Endothelial cell of umbilical vein (primary cell): ENCODE measurements at regions not wholly inside any gene's neighbourhood (a gene's known extent, or its start where the extent isn't known, plus 50 kb on each side); places are given as distances from the start of the nearest gene placed in this dataset.

Source experiments
- BruUV-seq: library from RNA; stranded (reverse); fragments of 400-500 nt; replicated peaks from 2 replicates; lab custom pipeline; 2021; lab: Mats Ljungman, UMichigan
- CTCF ChIA-PET: fragments of 300-600, 350-600 bp; sonication (Branson Sonifier 250); formaldehyde crosslinking; loops from one replicate; lab custom pipeline; 2021; ENCODE audit warnings: antibody characterized with exemption, inconsistent platforms; lab: Charles Lee
- POLR2A ChIA-PET: fragments of 300-600, 350-600 bp; sonication (Branson Sonifier 250); formaldehyde crosslinking; loops from one replicate; lab custom pipeline; 2021; ENCODE audit warnings: antibody characterized with exemption, inconsistent platforms; lab: Charles Lee
- DNase-seq: peaks from one replicate; pipeline ENCODE4 v3.0.0-alpha.2; 2011; ENCODE audit warnings: low read depth, low spot score
- FAIRE-seq: peaks from 2 replicates; lab custom pipeline; 2011; peaks lifted over from hg19 to GRCh38; lab: Jason Lieb, UNC
- H2AFZ ChIP-seq: 2 replicates; pipeline ENCODE4 v1.6.0; 2012; ENCODE audit warnings: low read depth, low read length, control low read depth, inconsistent platforms
- H3K27ac ChIP-seq: 2 replicates; pipeline ENCODE4 v1.5.1; 2011; ENCODE audit warnings: low read depth, mild to moderate bottlenecking, control low read depth, low read length, moderate library complexity; ENCODE audit not compliant: insufficient read depth
- H3K27me3 ChIP-seq, 2 experiments: 2 replicates each; pipeline versions ENCODE4 v1.6.0 to v1.6.1; 2011; ENCODE audit warnings: low read length in 2 of 2, mixed read lengths in 1 of 2; ENCODE audit not compliant: control insufficient read depth in 2 of 2, insufficient read depth in 2 of 2
- H3K36me3 ChIP-seq, 2 experiments: 2 replicates in 1 of 2; 3 replicates in 1 of 2; pipeline ENCODE4 v1.5.1; 2011; ENCODE audit warnings: low read length in 2 of 2, mild to moderate bottlenecking in 1 of 2, moderate library complexity in 1 of 2; ENCODE audit not compliant: control insufficient read depth in 2 of 2, insufficient read depth in 2 of 2; ENCODE audit errors: extremely low read depth in 1 of 2
- H3K4me1 ChIP-seq: 3 replicates; pipeline ENCODE4 v1.5.1; 2011; ENCODE audit warnings: mild to moderate bottlenecking, low read length; ENCODE audit not compliant: control insufficient read depth, insufficient read depth; ENCODE audit errors: extremely low read depth
- H3K4me2 ChIP-seq: 2 replicates; pipeline ENCODE4 v1.6.1; 2011; ENCODE audit warnings: low read length, control low read depth, mixed read lengths; ENCODE audit not compliant: insufficient read depth
- H3K4me3 ChIP-seq, 3 experiments: fragments of 200-600 bp in 1 of 3; sonication (generic), shearing (Covaris generic) in 1 of 3; replicated peaks in 1 of 3; 2 replicates each; pipeline ENCODE4 v1.5.1; 2011 to 2016; ENCODE audit warnings: control low read depth in 3 of 3, low read length in 3 of 3, mild to moderate bottlenecking in 2 of 3, inconsistent platforms in 1 of 3, low read depth in 1 of 3, moderate library complexity in 1 of 3; ENCODE audit not compliant: insufficient read depth in 1 of 3
- H3K79me2 ChIP-seq: 2 replicates; pipeline ENCODE4 v1.6.0; 2012; ENCODE audit warnings: low read length, inconsistent platforms; ENCODE audit not compliant: control insufficient read depth, insufficient read depth
- H3K9ac ChIP-seq: replicated peaks from 2 replicates; pipeline ENCODE3; 2011; ENCODE audit warnings: low read length, control low read depth; ENCODE audit not compliant: insufficient read depth; ENCODE audit errors: extremely low read depth
- H3K9me1 ChIP-seq: replicated peaks from 3 replicates; pipeline ENCODE4 v1.6.0; 2011; ENCODE audit warnings: mild to moderate bottlenecking, low read length; ENCODE audit not compliant: control insufficient read depth, insufficient read depth; ENCODE audit errors: extremely low read depth
- H3K9me3 ChIP-seq: replicated peaks from 2 replicates; pipeline ENCODE4 v1.5.1; 2012; ENCODE audit warnings: low read length, inconsistent platforms; ENCODE audit not compliant: control insufficient read depth, insufficient read depth
- H4K20me1 ChIP-seq: replicated peaks from 2 replicates; pipeline ENCODE3; 2011; ENCODE audit warnings: mild to moderate bottlenecking, low read length; ENCODE audit not compliant: control insufficient read depth, insufficient read depth; ENCODE audit errors: extremely low read depth
- CTCF ChIP-seq, 2 donors: IDR thresholded peaks; 1 replicate in 1 of 2; 2 replicates in 1 of 2; pipeline ENCODE4 v1.5.1; 2011; ENCODE audit warnings: low read length in 2 of 2, mild to moderate bottlenecking in 2 of 2, moderate library complexity in 2 of 2, control low read depth in 1 of 2, inconsistent platforms in 1 of 2, low read depth in 1 of 2; ENCODE audit not compliant: insufficient read depth in 1 of 2; ENCODE audit errors: extremely low read depth in 1 of 2
- FOS ChIP-seq: IDR thresholded peaks from 2 replicates; pipeline ENCODE4 v1.6.1; 2011; ENCODE audit warnings: mild to moderate bottlenecking, low read length, moderate library complexity, borderline replicate concordance; ENCODE audit not compliant: insufficient read depth
- GATA2 ChIP-seq: IDR thresholded peaks from 2 replicates; pipeline ENCODE4 v1.7.0; 2011; ENCODE audit warnings: low read depth, mild to moderate bottlenecking, moderate library complexity, mixed read lengths, low read length; ENCODE audit not compliant: insufficient read length, insufficient read depth
- JUN ChIP-seq: IDR thresholded peaks from 2 replicates; pipeline ENCODE4 v1.6.1; 2011; ENCODE audit warnings: borderline replicate concordance, low read depth; ENCODE audit not compliant: insufficient read length, insufficient read depth
- MYC ChIP-seq: IDR thresholded peaks from one replicate; pipeline ENCODE4 v1.6.1; 2011; ENCODE audit warnings: mild to moderate bottlenecking, low read depth, low read length
- dilution Hi-C: fragments of 300-500 bp; cut with MboI; formaldehyde crosslinking; loops from one replicate; pipeline ENCODE4 v1.15.0; 2019; ENCODE audit warnings: low sequenced_read_pairs; ENCODE audit not compliant: extremely low pct_ligation_motif_present
- intact Hi-C: fragments of 100-400 bp; cut with micrococcal nuclease; formaldehyde crosslinking; loops from one replicate; pipeline ENCODE4 v1.10.0; 2022
- TF ChIP-seq, protein P1 (sequence below): IDR thresholded peaks from 2 replicates; pipeline ENCODE4 v1.6.1; 2011; ENCODE audit not compliant: insufficient read depth, insufficient read length

DNA sequence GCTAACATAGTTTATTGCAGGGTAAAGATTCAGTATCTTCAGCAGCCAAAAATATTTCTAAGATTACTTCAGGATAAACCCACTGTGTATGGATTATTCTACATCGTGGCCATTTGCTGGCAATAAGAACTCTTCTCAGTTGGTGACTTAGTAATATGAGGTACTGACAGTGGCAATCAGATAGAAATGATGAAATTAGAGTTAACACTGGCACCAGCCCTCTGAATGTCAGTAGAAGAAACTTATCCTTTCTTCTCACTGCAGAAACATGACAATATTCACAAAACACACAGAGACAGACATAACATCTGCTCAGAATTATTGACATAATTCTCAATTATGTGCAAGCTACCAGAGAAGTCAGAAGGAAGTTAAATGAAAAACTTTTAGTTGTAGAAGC is 246.3 kb upstream of the COL3A1 start:
- no peak overlapping the region for H3K27ac ChIP-seq
- no peak for TF ChIP-seq JUN
- TF ChIP-seq FOS = no peak
- no peak for TF ChIP-seq MYC
- H3K4me1 ChIP-seq = peaks cover 2% of the 10 kb centered on the region
- no peaks in the 10 kb centered on the region for H3K79me2 ChIP-seq
- H3K4me3 ChIP-seq = no peak overlapping the region
- no peaks in the 10 kb centered on the region for H3K36me3 ChIP-seq
- H3K4me2 ChIP-seq = no peak overlapping the region
- POLR2A ChIA-PET = no interaction called here
- H3K9me3 ChIP-seq = no peaks in the 10 kb centered on the region
- H3K27me3 ChIP-seq = no peaks in the 10 kb centered on the region
- BruUV-seq = no TSS peak
- H4K20me1 ChIP-seq = no peaks in the 10 kb centered on the region
- CTCF ChIA-PET = no interaction called here
- H3K9ac ChIP-seq = no peak overlapping the region
- no peak for DNase-seq
- no peak overlapping the region for H2AFZ ChIP-seq
- H3K9me1 ChIP-seq = no peaks in the 10 kb centered on the region
- FAIRE-seq = no peak
- intact Hi-C loops (no loop called here), dilution Hi-C loops (no loop called here)

DNA sequence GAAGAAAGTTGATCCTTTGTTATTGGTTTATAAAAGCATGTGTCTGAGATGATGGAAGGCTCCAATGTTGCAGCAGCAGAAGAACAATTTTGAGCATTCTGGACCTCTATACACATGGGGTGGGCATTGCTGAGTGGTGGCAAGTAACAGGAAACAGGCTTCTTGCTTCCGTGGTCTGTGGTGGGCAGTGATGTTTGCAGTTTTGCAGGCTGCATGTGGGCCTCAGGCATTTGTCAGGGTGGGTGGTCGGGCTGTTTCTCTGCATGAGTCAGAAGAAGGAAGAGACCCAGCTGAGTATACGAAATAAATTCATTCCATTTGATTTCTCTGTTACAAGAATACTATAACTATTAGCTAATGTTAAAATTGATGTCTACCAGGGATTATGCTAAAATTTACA is 239.5 kb upstream of the COL3A1 start:
- DNase-seq = no peak

More for the DNA sequence above, 239.5 kb upstream of the COL3A1 start:
- H3K79me2 ChIP-seq = no peaks in the 10 kb centered on the region
- dilution Hi-C loops = no loop called here
- H3K36me3 ChIP-seq = no peaks in the 10 kb centered on the region
- BruUV-seq = no TSS peak
- H3K9me1 ChIP-seq = no peaks in the 10 kb centered on the region
- no peak overlapping the region for H3K4me2 ChIP-seq
- H2AFZ ChIP-seq = peak overlapping the region; percentile 40
- intact Hi-C loops = no loop called here
- H3K4me1 ChIP-seq = no peaks in the 10 kb centered on the region
- POLR2A ChIA-PET = no interaction called here
- H3K9ac ChIP-seq = no peak overlapping the region
- no peak overlapping the region for H3K4me3 ChIP-seq
- no peaks in the 10 kb centered on the region for H4K20me1 ChIP-seq
- TF ChIP-seq GATA2 = no peak
- TF ChIP-seq, protein P1, sequence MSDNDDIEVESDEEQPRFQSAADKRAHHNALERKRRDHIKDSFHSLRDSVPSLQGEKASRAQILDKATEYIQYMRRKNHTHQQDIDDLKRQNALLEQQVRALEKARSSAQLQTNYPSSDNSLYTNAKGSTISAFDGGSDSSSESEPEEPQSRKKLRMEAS = no peak
- no peak for TF ChIP-seq MYC
- no peak for TF ChIP-seq CTCF (IDR thresholded peaks at IDR 0.05; ENCODE audit: extremely low read depth in 1 of 2, insufficient read depth in 1 of 2, low read depth in 1 of 2, low read length in 2 of 2)
- H3K9me3 ChIP-seq = no peaks in the 10 kb centered on the region
- no peak overlapping the region for H3K27ac ChIP-seq
- CTCF ChIA-PET = no interaction called here
- no peaks in the 10 kb centered on the region for H3K27me3 ChIP-seq
- FAIRE-seq = no peak
